Skeletal muscle tissue (tissue), 3 donors: ENCODE measurements at regions not wholly inside any gene's neighbourhood (a gene's known extent, or its start where the extent isn't known, plus 50 kb on each side); places are given as distances from the start of the nearest gene placed in this dataset.
"Not testable (repeated sequence)": the region's sequence is repeated elsewhere in the genome, so short reads cannot be mapped to it uniquely, and the experiment has no call there.

Experiments
- H3K27ac ChIP-seq: one replicate; pipeline ENCODE4 v1.7.0; 2013; ENCODE audit warnings: mild to moderate bottlenecking, low read depth, low read length, inconsistent platforms
- H3K27me3 ChIP-seq, 3 donors: one replicate each; pipeline ENCODE4 v1.7.0; 2013; ENCODE audit warnings: low read length in 3 of 3; ENCODE audit not compliant: control insufficient read depth in 3 of 3, insufficient read depth in 3 of 3
- H3K36me3 ChIP-seq, 3 donors: one replicate each; pipeline ENCODE4 v1.7.0; 2013; ENCODE audit warnings: low read length in 3 of 3; ENCODE audit not compliant: control insufficient read depth in 3 of 3, insufficient read depth in 3 of 3
- H3K4me1 ChIP-seq, 3 donors: one replicate each; pipeline ENCODE4 v1.7.0; 2013; ENCODE audit warnings: low read length in 3 of 3, mild to moderate bottlenecking in 3 of 3; ENCODE audit not compliant: control insufficient read depth in 3 of 3, insufficient read depth in 3 of 3
- H3K4me3 ChIP-seq, 3 donors: one replicate each; pipeline ENCODE4 v1.7.0; 2013; ENCODE audit warnings: low read length in 3 of 3
- H3K9ac ChIP-seq, 3 donors: one replicate each; pipeline ENCODE4 v1.7.0; 2013; ENCODE audit warnings: low read length in 3 of 3, mild to moderate bottlenecking in 3 of 3, moderate library complexity in 2 of 3, low read depth in 1 of 3
- H3K9me3 ChIP-seq, 3 donors: one replicate each; pipeline ENCODE4 v1.7.0; 2013; ENCODE audit warnings: low read length in 3 of 3; ENCODE audit not compliant: control insufficient read depth in 3 of 3
- donor health status: Osteomylitis.

- not testable (repeated sequence) for H3K27me3 ChIP-seq
Measured at GRCh38 chr3:135604512-135604911, 361.0 kb upstream of the PPP2R3A start.

GRCh38 chr3:135618123-135618522 is 347.4 kb upstream of the PPP2R3A start:
- H3K9ac ChIP-seq: peak overlapping the region in 2 of 3 donors; percentile 9 to 57
- peaks cover 21 to 22% (median 22%) of the 10 kb centered on the region in 3 donors for H3K4me1 ChIP-seq
- no peaks in the 10 kb centered on the region for H3K9me3 ChIP-seq
- H3K36me3 ChIP-seq: no peaks in the 10 kb centered on the region
- H3K4me3 ChIP-seq: no peak overlapping the region
- H3K27me3 ChIP-seq: no peaks in the 10 kb centered on the region
- H3K27ac ChIP-seq: peak overlapping the region; percentile 12

More at GRCh38 chr3:135604512-135604911, 361.0 kb upstream of the PPP2R3A start:
- H3K27ac ChIP-seq, H3K36me3 ChIP-seq, H3K4me3 ChIP-seq, H3K4me1 ChIP-seq, H3K9me3 ChIP-seq, H3K9ac ChIP-seq: not testable (repeated sequence)

GRCh38 chr3:135621184-135621920 is 344.2 kb upstream of the PPP2R3A start:
- Histone ChIP-seq H3K4me1 (peaks cover 26 to 29% (median 28%) of the 10 kb centered on the region in 3 donors), H3K27me3 (no peaks in the 10 kb centered on the region), H3K9ac (no peak overlapping the region), H3K36me3 (no peaks in the 10 kb centered on the region), H3K27ac (peak overlapping the region; percentile 73), H3K4me3 (peak overlapping the region in 1 of 3 donors; percentile 8), H3K9me3 (no peaks in the 10 kb centered on the region)

- Histone ChIP-seq H3K4me1 (peaks cover 26 to 29% (median 28%) of the 10 kb centered on the region in 3 donors), H3K36me3 (no peaks in the 10 kb centered on the region), H3K9me3 (no peaks in the 10 kb centered on the region), H3K4me3 (no peak overlapping the region), H3K9ac (no peak overlapping the region), H3K27ac (peak overlapping the region; percentile 73), H3K27me3 (no peaks in the 10 kb centered on the region)
Measured at GRCh38 chr3:135622215-135622614, 343.3 kb upstream of the PPP2R3A start.

- no peaks in the 10 kb centered on the region for H3K9me3 ChIP-seq
- peaks cover 26 to 29% (median 28%) of the 10 kb centered on the region in 3 donors for H3K4me1 ChIP-seq
- peak overlapping the region in 1 of 3 donors; percentile 34 for H3K9ac ChIP-seq
- H3K4me3 ChIP-seq: peak overlapping the region in 1 of 3 donors; percentile 17
- no peaks in the 10 kb centered on the region for H3K36me3 ChIP-seq
- no peaks in the 10 kb centered on the region for H3K27me3 ChIP-seq
- H3K27ac ChIP-seq: peak overlapping the region; percentile 73
Measured at GRCh38 chr3:135622656-135623055, 342.9 kb upstream of the PPP2R3A start.

- H3K4me3 ChIP-seq: no peak overlapping the region
- H3K36me3 ChIP-seq: no peaks in the 10 kb centered on the region
Measured at GRCh38 chr3:135623558-135623957, 342.0 kb upstream of the PPP2R3A start.

GRCh38 chr3:135627057-135627456 is 338.5 kb upstream of the PPP2R3A start:
- H3K4me3 ChIP-seq: no peak overlapping the region
- H3K4me1 ChIP-seq: peaks cover 8 to 14% (median 13%) of the 10 kb centered on the region in 3 donors
- H3K9ac ChIP-seq: no peak overlapping the region
- H3K27me3 ChIP-seq: no peaks in the 10 kb centered on the region
- no peak overlapping the region for H3K27ac ChIP-seq
- H3K36me3 ChIP-seq: no peaks in the 10 kb centered on the region
- no peaks in the 10 kb centered on the region for H3K9me3 ChIP-seq

More at GRCh38 chr3:135623558-135623957, 342.0 kb upstream of the PPP2R3A start:
- Histone ChIP-seq H3K4me1 (peaks cover 21 to 24% (median 23%) of the 10 kb centered on the region in 3 donors), H3K27ac (no peak overlapping the region), H3K9ac (no peak overlapping the region), H3K27me3 (no peaks in the 10 kb centered on the region), H3K9me3 (no peaks in the 10 kb centered on the region)

GRCh38 chr3:135629701-135630408 is 335.7 kb upstream of the PPP2R3A start:
- Histone ChIP-seq H3K9ac (no peak overlapping the region), H3K4me1 (no peaks in the 10 kb centered on the region), H3K9me3 (no peaks in the 10 kb centered on the region), H3K27me3 (no peaks in the 10 kb centered on the region), H3K4me3 (no peak overlapping the region), H3K36me3 (no peaks in the 10 kb centered on the region), H3K27ac (no peak overlapping the region)

GRCh38 chr3:135632556-135633065 is 332.9 kb upstream of the PPP2R3A start:
- no peak overlapping the region for H3K27ac ChIP-seq
- H3K27me3 ChIP-seq: no peaks in the 10 kb centered on the region
- no peaks in the 10 kb centered on the region for H3K4me1 ChIP-seq
- no peak overlapping the region for H3K9ac ChIP-seq
- H3K4me3 ChIP-seq: no peak overlapping the region
- no peaks in the 10 kb centered on the region for H3K9me3 ChIP-seq
- H3K36me3 ChIP-seq: no peaks in the 10 kb centered on the region

- Histone ChIP-seq H3K27ac (no peak overlapping the region), H3K9me3 (no peaks in the 10 kb centered on the region), H3K4me3 (no peak overlapping the region), H3K36me3 (no peaks in the 10 kb centered on the region), H3K27me3 (no peaks in the 10 kb centered on the region), H3K4me1 (no peaks in the 10 kb centered on the region), H3K9ac (no peak overlapping the region)
Measured at GRCh38 chr3:135633078-135633477, 332.4 kb upstream of the PPP2R3A start.
